Central memory CD4-positive, alpha-beta T cell (primary cell): ENCODE measurements at regions not wholly inside any gene's neighbourhood (a gene's known extent, or its start where the extent isn't known, plus 50 kb on each side); places are given as distances from the start of the nearest gene placed in this dataset.
A peak's percentile ranks its signal among the peaks of the same experiment; 100 is the strongest.
"Not testable (repeated sequence)": the region's sequence is repeated elsewhere in the genome, so short reads cannot be mapped to it uniquely, and the experiment has no call there.

Source experiments
- DNase-seq: peaks from one replicate; pipeline ENCODE4 v3.0.0; 2022

- DNase-seq, result no peak
These were observed 67.2 kb upstream of the ZNF527 start for GRCh38 chr19:37303591-37304171.

- no peak for DNase-seq
These were observed 66.6 kb upstream of the ZNF527 start for GRCh38 chr19:37304190-37304883.

DNA sequence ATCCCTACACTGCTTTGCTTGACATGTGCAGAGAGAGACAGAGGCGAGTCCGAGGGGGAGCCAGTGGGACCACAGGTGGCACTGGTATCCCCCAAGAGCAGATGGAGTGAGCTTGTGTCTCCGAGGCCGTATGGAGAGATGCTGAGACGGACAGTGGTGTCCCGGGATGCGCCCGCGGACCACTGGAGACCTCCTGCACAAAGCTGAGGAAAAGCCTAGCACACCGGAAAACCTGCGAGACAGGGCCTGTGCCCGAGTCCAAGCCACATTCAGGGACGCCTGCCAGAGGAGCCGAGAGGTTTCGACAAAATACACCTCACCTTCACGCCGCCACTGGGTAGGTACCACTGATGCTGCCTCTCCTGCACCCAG, 66.0 kb upstream of the ZNF527 start:
- DNase-seq, result no peak

DNA sequence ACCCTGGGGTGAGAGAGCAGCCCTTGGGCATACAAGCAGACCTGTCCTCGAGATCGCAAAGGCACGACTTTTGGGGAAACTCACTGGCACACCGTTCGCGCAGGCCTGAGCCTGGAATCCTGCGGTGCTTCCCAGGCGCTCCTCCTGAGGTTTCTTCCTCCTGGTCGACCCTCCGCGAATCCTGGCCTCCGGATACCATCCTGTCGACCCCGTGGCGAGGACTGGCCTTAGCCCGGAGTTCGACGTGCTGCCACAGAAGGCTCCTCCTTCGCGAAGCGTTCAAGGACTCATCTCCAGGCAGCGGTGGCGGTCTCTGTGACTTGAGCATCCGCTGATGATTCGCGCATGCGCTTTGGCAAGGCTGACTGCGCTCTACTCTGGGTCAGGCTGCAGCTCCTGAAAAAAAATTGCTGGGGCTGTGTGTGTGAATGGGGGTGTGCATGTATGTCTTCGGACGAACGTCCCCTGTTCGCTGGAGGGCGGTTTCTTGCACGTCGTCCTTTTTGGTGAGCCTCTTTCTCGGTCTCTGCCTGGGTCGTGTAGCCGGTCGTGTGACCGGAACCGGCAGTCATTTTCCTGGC, 64.4 kb upstream of the ZNF527 start:
- no peak for DNase-seq

- no peak for DNase-seq
These were observed 60.9 kb upstream of the ZNF527 start for GRCh38 chr19:37309834-37310575.

GRCh38 chr19:37312531-37313334, 58.2 kb upstream of the ZNF527 start:
- DNase-seq, result peak; percentile 45

DNA sequence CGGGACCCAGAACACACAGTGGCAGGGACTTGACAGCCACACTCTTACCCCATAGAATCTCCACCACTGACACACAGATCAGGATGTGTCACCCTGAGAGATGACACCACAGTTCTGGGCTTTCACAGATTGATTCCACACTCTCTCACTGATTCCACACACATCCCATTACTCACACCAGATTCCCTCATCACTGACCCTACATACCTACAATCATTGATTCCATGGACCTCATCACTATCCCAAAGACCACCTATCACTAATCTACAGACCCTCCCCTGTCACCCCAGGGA, 57.6 kb upstream of the ZNF527 start:
- DNase-seq, result no peak

DNA sequence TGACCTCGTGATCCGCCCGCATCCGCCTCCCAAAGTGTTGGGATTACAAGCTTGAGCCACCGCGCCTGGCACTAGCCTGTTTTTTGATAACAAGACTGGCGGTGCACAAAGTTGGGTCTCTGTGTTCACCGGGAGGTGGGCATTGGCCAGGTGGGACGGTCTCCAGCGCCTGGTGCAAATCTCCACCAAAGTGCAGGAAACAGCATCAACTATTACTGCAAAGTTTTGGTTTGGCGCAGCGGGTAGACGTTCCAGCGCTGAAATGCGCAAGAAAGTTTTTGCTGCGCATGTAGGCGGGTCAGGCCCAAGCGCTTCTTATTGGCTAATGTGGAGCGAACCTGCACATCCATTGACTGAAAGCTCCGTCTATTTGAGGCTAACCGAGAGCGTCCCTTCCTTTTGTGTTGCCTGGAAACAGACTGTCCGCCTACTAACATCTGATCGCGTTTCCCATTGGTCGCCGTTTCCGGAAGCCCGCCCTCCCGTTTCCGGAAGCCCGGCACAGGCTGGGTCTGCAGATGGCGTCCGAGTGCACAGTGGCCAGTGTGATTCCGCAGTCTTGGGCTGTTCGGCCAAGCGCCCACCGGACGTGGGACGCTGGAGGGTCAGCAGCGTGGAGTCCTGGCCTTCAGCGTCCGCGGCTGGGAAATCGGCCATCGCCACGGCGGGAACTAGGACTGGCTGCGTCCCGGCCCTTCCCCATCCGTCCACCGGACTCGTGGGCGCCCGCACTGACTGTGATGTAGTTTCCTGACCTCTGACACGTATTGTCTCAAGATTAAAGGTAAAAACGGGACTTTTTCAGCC, 53.3 kb upstream of the ZNF527 start:
- DNase-seq, result peak; percentile 96

- DNase-seq, result not testable (repeated sequence)
These were observed 49.9 kb upstream of the ZNF527 start for GRCh38 chr19:37320988-37321387.
